ENCODE measurements at regions not wholly inside any gene's neighbourhood (a gene's known extent, or its start where the extent isn't known, plus 50 kb on each side); places are given as distances from the start of the nearest gene placed in this dataset.

DNA sequence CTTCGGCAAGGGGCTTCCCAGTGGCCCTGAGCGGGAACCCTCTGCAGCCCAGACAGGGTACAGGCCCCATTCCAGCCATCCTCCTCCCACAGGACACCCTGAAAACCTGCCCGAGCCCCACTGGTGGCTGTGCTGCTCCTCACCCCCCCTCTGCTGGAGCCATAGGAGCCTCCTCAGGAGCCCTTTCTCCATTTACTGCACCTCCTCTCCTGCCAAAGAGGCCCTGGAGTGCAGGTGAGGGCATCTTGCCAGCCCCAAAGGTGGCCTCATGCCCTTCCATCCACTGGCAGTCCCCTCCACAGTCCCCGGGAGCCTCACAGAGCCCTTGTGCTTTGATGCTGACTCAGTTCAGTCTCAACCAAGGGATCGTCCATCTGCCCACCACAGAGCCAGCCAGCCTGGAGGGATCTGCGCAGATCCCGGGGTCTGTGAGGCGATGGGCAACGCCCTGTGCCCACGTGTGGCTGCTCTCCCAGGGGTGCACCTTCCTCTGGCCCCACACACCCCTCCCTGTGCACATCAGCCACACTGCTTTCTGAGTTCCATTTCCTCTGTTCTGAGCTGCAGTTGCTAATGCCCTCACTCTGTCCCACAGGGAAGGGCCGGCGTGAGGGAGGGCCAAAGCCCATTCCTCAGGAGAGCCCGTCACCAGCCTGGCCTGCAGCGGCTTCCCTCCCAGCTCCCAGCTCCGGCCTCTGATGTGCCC, 228.5 kb downstream of the DLL1 start:
- ATAC-seq = no peak
- H3K27me3 ChIP-seq = no peaks in the 10 kb centered on the region
- H3K27ac ChIP-seq = no peak overlapping the region
- no peaks in the 10 kb centered on the region for H3K4me1 ChIP-seq
- TF ChIP-seq CTCF (IDR thresholded peaks at IDR 0.05) = no peak
- TF ChIP-seq POLR2A (IDR thresholded peaks at IDR 0.05) = no peak
- H3K36me3 ChIP-seq (replicated peaks in 1 of 2; ENCODE audit: insufficient read depth in 1 of 2, low read depth in 2 of 2) = no peaks in the 10 kb centered on the region
- 84% methylated on average over 11 to 15 of the region's 15 CpGs for WGBS, 2 donors
- H3K9me3 ChIP-seq = no peaks in the 10 kb centered on the region
- no peak overlapping the region for H3K4me3 ChIP-seq
- peak in 1 of 4 donors; percentile 2 for DNase-seq
- intact Hi-C loops (cut with DNase I) = no loop called here

DNA sequence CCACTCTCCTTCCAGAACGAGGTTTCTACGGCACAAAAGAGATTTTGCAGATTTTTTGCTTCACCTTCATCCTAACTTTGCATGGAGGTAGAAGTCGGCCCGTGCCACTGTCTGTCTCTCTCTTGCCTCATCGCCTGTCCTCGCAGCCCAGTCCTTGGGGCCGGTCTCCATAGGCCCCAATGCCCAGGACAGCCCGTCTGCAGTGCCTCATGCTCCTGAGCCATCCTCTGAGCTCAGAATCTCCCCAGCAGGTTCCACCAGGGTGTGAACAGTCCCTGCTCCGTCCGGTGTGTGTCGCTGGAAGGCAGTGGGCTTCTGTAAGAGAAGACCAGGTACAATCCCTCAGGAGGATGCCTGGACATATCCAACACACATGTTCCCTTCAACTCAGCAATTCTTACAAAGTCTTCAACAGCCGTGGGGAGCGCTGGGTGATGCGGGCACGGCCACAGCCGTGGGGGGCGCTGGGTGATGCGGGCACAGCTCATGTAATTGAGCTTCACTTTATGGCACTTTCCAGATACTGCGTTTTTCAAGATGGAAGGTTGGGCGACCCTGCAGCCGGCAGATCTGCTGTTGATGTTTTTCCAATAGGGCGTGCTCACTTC, 231.9 kb downstream of the DLL1 start:
- 88 to 91% methylated on average over 22 of the region's 22 CpGs for WGBS, 2 donors
- Histone ChIP-seq H3K36me3 (replicated peaks in 1 of 2; ENCODE audit: insufficient read depth in 1 of 2, low read depth in 2 of 2) (no peaks in the 10 kb centered on the region), H3K4me1 (no peaks in the 10 kb centered on the region), H3K27ac (no peak overlapping the region), H3K27me3 (no peaks in the 10 kb centered on the region), H3K4me3 (no peak overlapping the region), H3K9me3 (no peaks in the 10 kb centered on the region)
- intact Hi-C loops (cut with DNase I) = no loop called here
- DNase-seq = peak in 1 of 4 donors; percentile 6
- no peak for ATAC-seq
- no peak for TF ChIP-seq POLR2A (IDR thresholded peaks at IDR 0.05)
- no peak for TF ChIP-seq CTCF (IDR thresholded peaks at IDR 0.05)

DNA sequence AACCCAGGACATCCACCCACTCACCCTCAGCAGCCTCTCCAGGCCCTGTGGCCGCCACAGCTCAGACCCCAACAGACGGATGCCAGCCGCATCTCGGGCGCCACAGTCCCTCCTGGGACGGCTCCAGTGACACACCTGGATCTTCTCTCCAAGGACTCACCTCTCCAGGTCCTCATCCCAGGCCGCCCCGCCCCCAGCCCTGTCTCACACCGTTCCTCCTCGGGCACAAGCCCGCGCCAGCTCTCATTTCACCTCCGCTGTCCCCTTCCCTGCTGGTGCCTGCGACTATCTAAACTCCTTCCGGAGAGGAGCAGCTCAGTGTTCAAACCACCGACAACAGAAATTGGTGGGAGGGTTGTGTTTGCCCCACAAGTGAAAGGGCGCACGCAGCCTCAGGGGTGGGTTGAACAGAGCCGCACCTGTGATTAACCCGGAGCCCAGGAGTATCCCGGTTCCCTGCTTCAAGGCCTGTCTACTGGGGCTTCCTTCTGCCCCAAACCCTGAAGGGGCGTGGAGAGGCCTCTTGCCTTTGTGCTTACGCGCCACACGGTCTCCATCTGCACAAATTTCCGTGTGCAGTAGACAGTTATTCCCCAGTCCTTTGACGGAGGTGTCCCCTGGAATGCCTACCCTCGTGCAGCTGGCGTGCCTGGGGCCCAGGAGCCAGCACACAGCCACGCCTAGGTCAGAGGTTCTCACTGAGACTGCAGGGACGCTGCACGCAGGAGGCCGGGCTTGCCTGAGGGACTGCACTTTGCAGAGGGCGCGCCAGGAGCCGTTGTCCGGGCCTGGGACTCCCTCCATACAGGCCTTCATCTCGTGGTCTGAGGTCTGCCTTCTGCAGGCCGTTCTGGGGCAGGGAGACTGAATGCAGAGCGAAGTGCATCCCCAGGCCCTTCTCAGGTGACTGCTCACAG, 232.7 kb downstream of the DLL1 start:
- Histone ChIP-seq H3K27ac (no peak overlapping the region), H3K9me3 (no peaks in the 10 kb centered on the region), H3K36me3 (replicated peaks in 1 of 2; ENCODE audit: insufficient read depth in 1 of 2, low read depth in 2 of 2) (no peaks in the 10 kb centered on the region), H3K4me3 (no peak overlapping the region), H3K4me1 (no peaks in the 10 kb centered on the region), H3K27me3 (no peaks in the 10 kb centered on the region)
- ATAC-seq (no peak), DNase-seq (peak in 1 of 4 donors; percentile 11)
- no peak for TF ChIP-seq POLR2A (IDR thresholded peaks at IDR 0.05)
- intact Hi-C loops (cut with DNase I) = no loop called here
- WGBS, 2 donors = 85% methylated on average over 33 to 37 of the region's 40 CpGs

- peak in 1 of 4 donors; percentile 6 for DNase-seq
- Histone ChIP-seq H3K36me3 (replicated peaks in 1 of 2; ENCODE audit: insufficient read depth in 1 of 2, low read depth in 2 of 2) (no peaks in the 10 kb centered on the region), H3K4me1 (no peaks in the 10 kb centered on the region), H3K27ac (no peak overlapping the region), H3K9me3 (no peaks in the 10 kb centered on the region), H3K27me3 (no peaks in the 10 kb centered on the region), H3K4me3 (no peak overlapping the region)
- WGBS, 2 donors = 79 to 82% methylated on average over 12 to 16 of the region's 16 CpGs
- intact Hi-C loops (cut with DNase I) = no loop called here
- TF ChIP-seq POLR2A (IDR thresholded peaks at IDR 0.05) (no peak), CTCF (IDR thresholded peaks at IDR 0.05) (no peak)
- ATAC-seq = no peak
Measured at GRCh38 chr6:170057034-170057734, 233.7 kb downstream of the DLL1 start.

Measured in body of pancreas (tissue), 4 donors.